NCI-H1417 treated with DMSO at 0.1 percent for 48 hours (cell line): ENCODE measurements at regions not wholly inside any gene's neighbourhood (a gene's known extent, or its start where the extent isn't known, plus 50 kb on each side); places are given as distances from the start of the nearest gene placed in this dataset.

Experiments used
- DNase-seq: peaks from one replicate; lab custom pipeline; 2025; lab: John Stamatoyannopoulos, UW

- DNase-seq: no peak
Observed at GRCh38 chr15:62840526-62841268, 201.8 kb upstream of the TPM1 start.

- DNase-seq: no peak
Observed at GRCh38 chr15:62841269-62841628, 201.3 kb upstream of the TPM1 start.

DNA sequence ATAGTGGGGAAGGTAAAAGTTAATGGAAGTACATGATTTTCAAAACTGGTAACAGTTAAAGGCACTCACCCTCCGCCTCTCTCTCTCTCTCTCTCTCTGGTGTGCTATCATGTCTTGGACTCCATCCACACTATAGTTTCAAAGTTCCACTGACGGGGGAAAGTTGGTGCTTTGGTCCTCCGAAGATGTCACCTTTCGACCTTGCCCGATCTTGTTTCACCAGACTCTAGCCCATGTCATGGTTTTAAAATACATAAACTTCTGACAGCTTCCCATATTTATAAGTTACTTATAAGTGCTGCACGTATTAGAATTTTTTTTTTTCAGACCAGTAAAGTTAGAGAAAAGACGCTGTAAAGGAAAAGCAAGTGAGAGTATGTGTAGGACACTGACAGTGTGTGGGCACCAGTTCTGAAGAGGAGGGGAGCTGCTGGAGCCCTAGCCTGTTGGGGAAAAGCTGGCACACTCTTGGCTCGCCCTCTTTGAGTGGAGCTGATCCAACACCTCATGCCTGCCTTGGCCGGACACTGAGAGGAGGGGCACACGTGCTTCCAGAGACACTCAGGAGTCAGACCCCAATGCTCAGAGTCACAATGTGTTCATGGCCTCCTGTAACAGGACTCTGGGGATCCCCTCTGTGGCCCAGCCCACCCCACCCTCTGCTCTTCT lies 200.5 kb upstream of the TPM1 start:
- no peak for DNase-seq

DNA sequence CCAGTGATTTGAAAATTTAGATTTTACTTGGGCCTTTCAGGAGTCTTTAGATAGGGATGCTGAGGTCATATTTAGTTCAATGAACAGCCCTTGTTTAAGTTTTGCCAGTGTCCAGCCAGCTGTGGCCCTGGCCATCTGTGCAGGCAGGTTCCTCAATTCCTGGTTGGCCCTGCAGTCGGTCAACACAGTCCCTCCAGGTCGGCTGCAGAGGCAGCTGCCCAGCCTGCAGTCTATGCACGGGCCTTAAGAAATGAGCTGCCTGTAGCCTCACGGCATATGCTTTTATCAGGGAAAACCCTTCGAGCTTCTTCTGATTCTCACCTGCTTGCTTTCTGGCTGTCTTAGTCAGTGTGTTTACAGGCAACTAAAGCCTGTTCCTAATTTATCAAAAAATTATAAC lies 199.2 kb upstream of the TPM1 start:
- DNase-seq: no peak

DNA sequence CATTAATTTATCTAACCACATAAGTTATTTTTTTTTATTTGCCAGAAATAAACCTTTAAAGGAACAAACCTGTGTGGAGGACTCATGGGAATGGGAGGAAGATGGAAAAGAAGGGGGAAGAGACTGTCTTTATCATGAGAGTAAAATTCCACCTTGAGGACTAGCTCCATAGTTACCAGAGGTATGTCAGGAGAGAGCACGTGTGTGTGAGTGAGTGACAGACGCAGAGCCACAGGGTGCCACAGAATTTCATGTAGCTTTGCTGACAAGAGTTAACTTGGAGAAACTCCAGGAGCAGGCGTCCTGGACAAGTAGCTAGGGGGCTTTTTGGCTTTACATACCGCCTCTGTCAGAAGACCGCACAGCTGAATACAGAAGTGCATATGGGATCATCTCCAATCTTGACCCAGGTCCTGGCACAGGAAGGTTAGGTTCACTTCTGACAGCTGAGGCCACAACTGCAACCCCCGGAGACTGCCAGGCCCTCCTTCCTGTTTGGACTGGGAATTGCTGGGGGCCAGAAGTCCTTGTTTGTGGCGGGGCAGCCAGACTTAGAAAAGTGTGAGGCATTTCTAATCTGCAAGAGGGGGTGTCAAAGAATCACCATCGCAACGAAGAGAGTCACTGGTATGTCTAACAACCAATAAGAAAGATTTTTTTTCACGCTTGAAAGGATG lies 197.8 kb upstream of the TPM1 start:
- no peak for DNase-seq

- no peak for DNase-seq
Observed at GRCh38 chr15:62845241-62846126, 197.1 kb upstream of the TPM1 start.

DNA sequence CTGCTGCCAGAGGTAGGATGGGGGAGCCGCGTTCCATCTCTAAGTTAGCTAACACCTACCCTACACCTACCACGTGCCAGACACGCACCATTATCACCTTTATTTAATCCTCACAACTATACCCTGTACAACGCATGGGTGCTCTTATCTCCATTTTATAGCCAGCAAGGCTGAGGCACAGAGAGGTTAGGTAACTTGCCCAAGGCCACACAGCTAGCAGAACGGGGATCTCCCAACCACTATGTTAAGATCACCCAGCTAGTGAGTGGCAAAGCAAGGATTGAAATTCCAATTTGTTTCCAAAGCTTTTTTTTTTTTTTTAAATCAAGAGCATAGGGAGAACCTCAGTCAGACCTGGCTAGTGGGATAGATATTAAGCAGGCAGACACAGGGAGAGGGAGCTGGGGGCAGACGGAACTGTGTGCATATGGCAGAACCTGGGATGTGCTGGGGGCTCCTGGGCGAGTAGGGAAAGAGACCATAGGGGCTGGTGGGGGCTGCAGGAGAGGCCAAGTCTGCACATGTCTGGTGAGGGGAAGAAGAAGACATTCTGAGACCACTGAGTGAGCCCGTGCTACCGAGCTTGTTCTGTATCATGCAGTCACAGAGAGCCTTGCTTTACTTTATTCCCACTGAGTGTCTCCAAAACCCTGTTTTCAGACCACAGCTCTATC lies 196.3 kb upstream of the TPM1 start:
- DNase-seq: no peak

DNA sequence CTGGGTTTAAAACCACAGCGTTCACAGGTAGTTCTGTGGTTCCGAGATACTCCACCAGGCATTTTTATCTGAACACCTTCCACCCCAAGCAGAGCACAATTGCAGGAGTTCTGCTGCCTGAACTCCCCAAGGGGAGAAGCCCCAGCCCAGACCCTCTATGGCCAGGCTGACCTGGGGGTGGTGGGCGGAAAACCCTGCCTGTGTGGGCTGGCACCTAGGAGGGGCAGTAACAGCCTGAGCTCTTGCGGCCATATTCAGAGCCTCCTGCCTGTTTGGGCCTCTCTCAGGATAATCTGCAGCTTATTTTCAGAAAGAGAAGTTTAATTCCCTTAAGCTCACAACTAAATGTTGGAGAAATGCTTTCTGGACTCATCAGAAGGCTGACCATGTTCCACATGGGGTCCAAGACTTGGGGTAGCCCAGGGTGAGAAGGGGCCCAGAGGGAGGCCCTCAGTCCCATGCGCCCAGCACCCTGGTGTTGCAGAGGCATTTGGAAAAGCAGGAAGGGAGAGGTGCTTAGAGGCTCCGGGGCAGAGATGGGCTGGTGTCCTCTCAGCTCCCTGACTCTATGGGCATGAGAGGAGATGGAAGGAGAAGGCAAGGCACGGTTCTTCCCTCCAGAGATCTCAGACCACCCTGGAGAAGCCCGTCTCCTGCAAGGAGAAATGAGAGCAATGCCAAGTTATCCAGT lies 195.6 kb upstream of the TPM1 start:
- no peak for DNase-seq

- DNase-seq: no peak
Observed at GRCh38 chr15:62847900-62848489, 194.6 kb upstream of the TPM1 start.

- DNase-seq: no peak
Observed at GRCh38 chr15:62848632-62849050, 193.9 kb upstream of the TPM1 start.

DNA sequence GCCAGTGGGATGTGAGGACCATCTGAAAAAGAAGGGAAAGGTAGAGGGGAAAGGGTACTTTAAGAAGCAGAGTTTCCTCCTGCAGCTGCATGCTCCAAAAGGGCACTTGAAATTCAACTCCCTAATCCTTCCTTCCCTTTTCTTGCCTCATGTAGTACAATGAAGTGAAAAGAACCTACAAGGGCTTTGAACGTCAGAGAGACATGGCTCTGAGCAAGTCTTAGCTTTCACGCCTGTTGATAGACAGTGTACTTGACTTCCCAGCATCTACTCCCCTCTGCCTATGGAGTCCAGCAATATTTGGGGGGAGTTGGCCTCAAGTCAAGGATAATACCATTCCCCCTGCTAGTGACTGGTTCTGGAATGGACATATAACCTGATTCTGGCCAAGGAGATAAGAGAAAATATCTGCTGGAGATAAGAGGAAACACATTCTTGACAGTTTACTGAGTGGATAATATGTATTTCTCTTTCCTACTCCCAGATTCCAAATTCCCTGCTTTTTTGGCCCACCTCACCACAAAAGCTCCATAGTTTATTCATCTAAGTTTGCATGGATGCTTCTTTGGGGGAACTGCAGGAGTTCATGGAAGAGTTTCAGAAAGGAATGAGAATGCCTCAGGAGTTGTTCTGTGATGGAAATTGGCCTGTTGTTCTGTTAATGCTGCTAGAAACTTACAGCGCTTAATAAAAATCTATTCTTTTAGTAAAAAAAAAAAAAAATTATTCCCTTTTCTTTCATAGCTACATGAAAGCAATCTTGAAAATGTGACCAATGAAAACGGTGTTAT lies 193.0 kb upstream of the TPM1 start:
- no peak for DNase-seq

DNA sequence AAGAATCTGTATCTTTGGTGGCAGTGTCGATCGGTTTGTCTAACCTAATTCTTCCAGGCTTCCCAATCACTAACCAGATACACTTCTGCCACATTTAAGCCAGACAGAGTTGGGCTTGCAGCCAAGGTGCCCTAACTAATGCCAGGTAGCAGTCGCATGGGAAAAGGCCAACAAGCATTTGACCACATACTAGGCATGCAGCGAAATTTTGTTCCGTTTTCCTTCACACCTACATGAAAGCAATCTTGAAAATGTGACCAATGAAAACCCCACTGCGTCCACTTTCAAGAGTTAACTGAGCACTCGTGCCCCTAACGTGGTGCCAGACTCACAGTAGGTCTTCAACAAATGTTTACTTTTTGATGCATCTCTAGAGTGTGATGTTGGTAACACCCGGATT lies 192.2 kb upstream of the TPM1 start:
- no peak for DNase-seq

DNA sequence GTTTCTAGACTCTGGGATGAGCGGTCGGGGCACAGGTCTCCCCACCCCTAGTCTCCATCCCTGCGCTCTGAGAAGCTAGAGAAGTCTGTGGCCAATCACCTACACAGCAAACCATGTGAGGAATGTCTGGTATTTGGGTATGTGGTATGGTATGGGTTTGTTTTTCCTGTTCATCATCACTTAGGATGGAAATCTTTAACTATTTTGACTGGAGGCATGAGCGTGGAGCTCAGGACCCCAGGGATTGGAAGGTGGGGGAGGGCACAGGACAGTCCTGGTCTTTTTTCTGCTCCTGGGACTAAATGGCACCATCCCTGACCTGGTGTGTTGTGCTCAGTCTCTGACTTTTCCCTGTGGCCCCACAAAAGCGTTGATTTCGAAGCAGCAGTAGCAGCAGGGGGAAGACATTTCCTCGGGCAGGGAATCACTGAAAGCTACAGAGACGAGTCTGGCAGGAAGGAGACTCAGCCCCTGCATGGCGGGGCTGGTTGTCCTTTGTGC lies 191.7 kb upstream of the TPM1 start:
- no peak for DNase-seq

GRCh38 chr15:62853114-62853840 lies 189.3 kb upstream of the TPM1 start:
- DNase-seq: no peak

GRCh38 chr15:62853841-62854225 lies 188.7 kb upstream of the TPM1 start:
- DNase-seq: no peak

GRCh38 chr15:62854420-62855084 lies 188.0 kb upstream of the TPM1 start:
- no peak for DNase-seq

DNA sequence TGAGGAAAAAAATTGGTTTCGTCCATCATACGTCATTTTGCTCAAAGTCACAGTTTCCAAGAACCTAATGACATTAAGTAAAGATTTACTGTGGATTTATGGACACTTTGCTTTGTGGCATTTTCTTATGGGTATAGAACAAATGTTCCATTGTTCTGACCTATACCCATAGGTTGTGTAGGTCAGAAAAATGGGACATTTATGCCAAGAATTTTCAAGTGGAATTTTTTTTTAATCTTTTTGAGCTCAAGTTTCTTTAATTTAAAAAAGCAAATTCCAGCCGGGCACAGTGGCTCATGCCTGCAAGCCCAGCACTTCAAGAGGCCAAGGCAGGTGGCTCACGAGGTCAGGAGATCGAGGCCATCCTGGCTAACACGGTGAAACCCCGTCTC lies 187.5 kb upstream of the TPM1 start:
- no peak for DNase-seq

GRCh38 chr15:62856466-62857246 lies 185.9 kb upstream of the TPM1 start:
- no peak for DNase-seq
